ENCODE measurements at regions not wholly inside any gene's neighbourhood (a gene's known extent, or its start where the extent isn't known, plus 50 kb on each side); places are given as distances from the start of the nearest gene placed in this dataset.

DNA sequence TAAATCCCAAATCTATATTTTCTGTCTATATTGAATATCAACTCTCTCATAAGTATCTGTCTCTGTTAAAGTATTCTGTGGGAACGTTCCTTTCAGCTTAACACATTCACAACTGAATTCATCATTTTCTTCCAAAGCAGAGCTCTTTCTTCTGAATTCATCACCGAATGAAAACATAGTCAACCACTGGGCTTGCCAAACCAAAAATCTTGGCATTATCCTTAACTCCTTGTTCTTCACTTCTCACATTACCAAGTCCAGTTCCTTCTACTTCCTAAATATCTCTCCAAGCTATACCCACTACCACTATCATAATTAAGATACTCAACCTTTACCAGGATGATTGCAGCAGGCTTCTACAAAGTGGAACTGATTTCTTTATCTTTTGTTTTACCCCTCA lies 559.8 kb downstream of the MAT2B start:
- TF ChIP-seq, protein P1, sequence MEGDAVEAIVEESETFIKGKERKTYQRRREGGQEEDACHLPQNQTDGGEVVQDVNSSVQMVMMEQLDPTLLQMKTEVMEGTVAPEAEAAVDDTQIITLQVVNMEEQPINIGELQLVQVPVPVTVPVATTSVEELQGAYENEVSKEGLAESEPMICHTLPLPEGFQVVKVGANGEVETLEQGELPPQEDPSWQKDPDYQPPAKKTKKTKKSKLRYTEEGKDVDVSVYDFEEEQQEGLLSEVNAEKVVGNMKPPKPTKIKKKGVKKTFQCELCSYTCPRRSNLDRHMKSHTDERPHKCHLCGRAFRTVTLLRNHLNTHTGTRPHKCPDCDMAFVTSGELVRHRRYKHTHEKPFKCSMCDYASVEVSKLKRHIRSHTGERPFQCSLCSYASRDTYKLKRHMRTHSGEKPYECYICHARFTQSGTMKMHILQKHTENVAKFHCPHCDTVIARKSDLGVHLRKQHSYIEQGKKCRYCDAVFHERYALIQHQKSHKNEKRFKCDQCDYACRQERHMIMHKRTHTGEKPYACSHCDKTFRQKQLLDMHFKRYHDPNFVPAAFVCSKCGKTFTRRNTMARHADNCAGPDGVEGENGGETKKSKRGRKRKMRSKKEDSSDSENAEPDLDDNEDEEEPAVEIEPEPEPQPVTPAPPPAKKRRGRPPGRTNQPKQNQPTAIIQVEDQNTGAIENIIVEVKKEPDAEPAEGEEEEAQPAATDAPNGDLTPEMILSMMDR (IDR thresholded peaks at IDR 0.05), result no peak
- TF ChIP-seq POLR2A (IDR thresholded peaks at IDR 0.05), result no peak
